Liver (tissue), 3 donors: ENCODE measurements at regions not wholly inside any gene's neighbourhood (a gene's known extent, or its start where the extent isn't known, plus 50 kb on each side); places are given as distances from the start of the nearest gene placed in this dataset.

ENCODE experiments used
- CTCF ChIP-seq: fragments of 150-350 bp; IDR thresholded peaks from 2 replicates; pipeline ENCODE4 v1.5.1; 2017; ENCODE audit warnings: improper control_type of control experiment, low read depth, low read length; ENCODE audit not compliant: missing input control
- GABPA ChIP-seq, 2 donors: IDR thresholded peaks in 1 of 2; conservative IDR thresholded peaks in 1 of 2; 2 replicates each; pipeline ENCODE4 v1.6.1; 2016; ENCODE audit warnings: antibody characterized with exemption in 2 of 2, mild to moderate bottlenecking in 1 of 2, moderate library complexity in 1 of 2
- JUND ChIP-seq, 2 donors: IDR thresholded peaks; 2 replicates each; pipeline ENCODE4 v1.6.1; 2016; ENCODE audit warnings: antibody characterized with exemption in 2 of 2
- TAF1 ChIP-seq: conservative IDR thresholded peaks from 2 replicates; pipeline ENCODE4 v1.6.1; 2016; ENCODE audit warnings: antibody characterized with exemption, mild to moderate bottlenecking
- donor health status: healthy.
- donor health status: healthy.

GRCh38 chr6:132936646-132937045 is 122.3 kb downstream of the RPS12 start:
- TF ChIP-seq TAF1 (no peak), CTCF (no peak), GABPA (IDR thresholded peaks at IDR 0.05 in 1 of 2, conservative IDR thresholded peaks at IDR 0.05 in 1 of 2) (no peak), JUND (IDR thresholded peaks at IDR 0.05) (no peak)
